Amygdala (tissue), 56 donors: ENCODE measurements at regions not wholly inside any gene's neighbourhood (a gene's known extent, or its start where the extent isn't known, plus 50 kb on each side); places are given as distances from the start of the nearest gene placed in this dataset.

Experiments used
- DNase-seq, 56 donors: peaks; one replicate each; lab custom pipeline; 2025; lab: John Stamatoyannopoulos, UW

GRCh38 chr20:63073738-63074065, 66.9 kb upstream of the BHLHE23 start:
- no peak for DNase-seq

GRCh38 chr20:63072991-63073737, 66.4 kb upstream of the BHLHE23 start:
- DNase-seq = no peak

- DNase-seq = no peak
These were observed 65.5 kb upstream of the BHLHE23 start for GRCh38 chr20:63072231-63072791.

GRCh38 chr20:63071541-63072181, 64.9 kb upstream of the BHLHE23 start:
- DNase-seq = peak in 4 of 56 donors; percentile 8 to 49 (median 22)

GRCh38 chr20:63070771-63071540, 64.2 kb upstream of the BHLHE23 start:
- DNase-seq = no peak

- no peak for DNase-seq
These were observed 63.5 kb upstream of the BHLHE23 start for GRCh38 chr20:63070301-63070625.

- no peak for DNase-seq
These were observed 62.1 kb upstream of the BHLHE23 start for GRCh38 chr20:63068711-63069367.

- DNase-seq = no peak
These were observed 61.2 kb upstream of the BHLHE23 start for GRCh38 chr20:63067721-63068560.

- DNase-seq = no peak
These were observed 60.5 kb upstream of the BHLHE23 start for GRCh38 chr20:63067266-63067635.

- no peak for DNase-seq
These were observed 59.9 kb upstream of the BHLHE23 start for GRCh38 chr20:63066506-63067265.

GRCh38 chr20:63065911-63066310, 59.1 kb upstream of the BHLHE23 start:
- DNase-seq = no peak

GRCh38 chr20:63064745-63065711, 58.3 kb upstream of the BHLHE23 start:
- no peak for DNase-seq

GRCh38 chr20:63064310-63064709, 57.5 kb upstream of the BHLHE23 start:
- no peak for DNase-seq

GRCh38 chr20:63062188-63063140, 55.7 kb upstream of the BHLHE23 start:
- DNase-seq = no peak

- no peak for DNase-seq
These were observed 55.0 kb upstream of the BHLHE23 start for GRCh38 chr20:63061771-63062100.

GRCh38 chr20:63061051-63061770, 54.4 kb upstream of the BHLHE23 start:
- DNase-seq = no peak
